ENCODE measurements at regions not wholly inside any gene's neighbourhood (a gene's known extent, or its start where the extent isn't known, plus 50 kb on each side); places are given as distances from the start of the nearest gene placed in this dataset.

GRCh38 chr12:132388379-132389015 is 59.1 kb upstream of the GALNT9 start:
- TF ChIP-seq EZH2 (IDR thresholded peaks at IDR 0.05; ENCODE audit: borderline replicate concordance) (no peak), CTCF (IDR thresholded peaks at IDR 0.05; ENCODE audit: poor library complexity) (no peak), EZH2phosphoT487 (IDR thresholded peaks at IDR 0.05; ENCODE audit: low read depth, severe bottlenecking, unreplicated experiment) (no peak)
- peaks cover 56% of the 10 kb centered on the region for H3K27me3 ChIP-seq
- H4K20me1 ChIP-seq (ENCODE audit: insufficient read depth, poor library complexity, severe bottlenecking): no peaks in the 10 kb centered on the region
- no peak overlapping the region for H3K4me2 ChIP-seq
- WGBS (ENCODE audit: low lambda C conversion rate, missing lambda C conversion rate): 77% methylated on average over 12 of the region's 13 CpGs
- DNase-seq (ENCODE audit: low spot score): no peak
- H2AFZ ChIP-seq: no peak overlapping the region
- H3K9me3 ChIP-seq (ENCODE audit: low read depth): no peaks in the 10 kb centered on the region
- no peaks in the 10 kb centered on the region for H3K36me3 ChIP-seq (replicated peaks; ENCODE audit: insufficient read depth, low read depth)
- H3K4me1 ChIP-seq (ENCODE audit: insufficient read depth): no peaks in the 10 kb centered on the region
- H3K27ac ChIP-seq: no peak overlapping the region
- H3K4me3 ChIP-seq: no peak overlapping the region
- H3K79me2 ChIP-seq: no peaks in the 10 kb centered on the region
- no peaks in the 10 kb centered on the region for H3K9me2 ChIP-seq (replicated peaks; ENCODE audit: insufficient read depth)

- Histone ChIP-seq H3K27me3 (peaks cover 62% of the 10 kb centered on the region), H3K4me1 (ENCODE audit: insufficient read depth) (no peaks in the 10 kb centered on the region), H3K36me3 (replicated peaks; ENCODE audit: insufficient read depth, low read depth) (no peaks in the 10 kb centered on the region), H3K79me2 (no peaks in the 10 kb centered on the region), H3K9me2 (replicated peaks; ENCODE audit: insufficient read depth) (no peaks in the 10 kb centered on the region), H4K20me1 (ENCODE audit: insufficient read depth, poor library complexity, severe bottlenecking) (no peaks in the 10 kb centered on the region), H3K9me3 (ENCODE audit: low read depth) (no peaks in the 10 kb centered on the region), H3K27ac (no peak overlapping the region), H2AFZ (no peak overlapping the region), H3K4me2 (no peak overlapping the region), H3K4me3 (no peak overlapping the region)
- DNase-seq (ENCODE audit: low spot score): no peak
- no peak for TF ChIP-seq EZH2phosphoT487 (IDR thresholded peaks at IDR 0.05; ENCODE audit: low read depth, severe bottlenecking, unreplicated experiment)
- WGBS (ENCODE audit: low lambda C conversion rate, missing lambda C conversion rate): 77% methylated on average over 29 of the region's 30 CpGs
These were observed 57.6 kb upstream of the GALNT9 start for GRCh38 chr12:132386926-132387497.

GRCh38 chr12:132385923-132386751 is 56.7 kb upstream of the GALNT9 start:
- DNase-seq (ENCODE audit: low spot score): no peak
- no peak overlapping the region for H3K4me3 ChIP-seq
- no peak overlapping the region for H3K4me2 ChIP-seq

More at GRCh38 chr12:132385923-132386751, 56.7 kb upstream of the GALNT9 start:
- no peaks in the 10 kb centered on the region for H3K9me3 ChIP-seq (ENCODE audit: low read depth)
- no peaks in the 10 kb centered on the region for H3K9me2 ChIP-seq (replicated peaks; ENCODE audit: insufficient read depth)
- 70% methylated on average over 36 of the region's 36 CpGs for WGBS (ENCODE audit: low lambda C conversion rate, missing lambda C conversion rate)
- H3K4me1 ChIP-seq (ENCODE audit: insufficient read depth): no peaks in the 10 kb centered on the region
- H2AFZ ChIP-seq: no peak overlapping the region
- no peaks in the 10 kb centered on the region for H3K79me2 ChIP-seq
- no peaks in the 10 kb centered on the region for H4K20me1 ChIP-seq (ENCODE audit: insufficient read depth, poor library complexity, severe bottlenecking)
- no peak overlapping the region for H3K27ac ChIP-seq
- no peak for TF ChIP-seq EZH2phosphoT487 (IDR thresholded peaks at IDR 0.05; ENCODE audit: low read depth, severe bottlenecking, unreplicated experiment)
- TF ChIP-seq EZH2 (IDR thresholded peaks at IDR 0.05; ENCODE audit: borderline replicate concordance): no peak
- TF ChIP-seq CTCF (IDR thresholded peaks at IDR 0.05; ENCODE audit: poor library complexity): no peak
- H3K27me3 ChIP-seq: peaks cover 70% of the 10 kb centered on the region
- H3K36me3 ChIP-seq (replicated peaks; ENCODE audit: insufficient read depth, low read depth): no peaks in the 10 kb centered on the region

Measured in hepatocyte (in vitro differentiated cells).